DND-41 (cell line): ENCODE measurements at regions not wholly inside any gene's neighbourhood (a gene's known extent, or its start where the extent isn't known, plus 50 kb on each side); places are given as distances from the start of the nearest gene placed in this dataset.

Experiments used
- ATAC-seq: fragments of 200-7000 bp; cut with Tn5 transposase; 3 replicates; pipeline ENCODE4 v1.9.1; 2021; ENCODE audit warnings: low read depth; ENCODE audit not compliant: insufficient read depth
- DNase-seq: peaks from one replicate; pipeline ENCODE4 v3.0.0-alpha.2; 2020
- H2AFZ ChIP-seq: 2 replicates; pipeline ENCODE4 v1.6.0; 2012; ENCODE audit warnings: low read depth, low read length
- H3K27ac ChIP-seq: 2 replicates; pipeline ENCODE4 v1.5.1; 2012; ENCODE audit warnings: low read length, inconsistent platforms
- H3K27me3 ChIP-seq: fragments of 200-600 bp; sonication (generic); 2 replicates; pipeline ENCODE4 v1.6.0; 2012; ENCODE audit warnings: low read length, mild to moderate bottlenecking, inconsistent platforms; ENCODE audit not compliant: insufficient read depth, poor library complexity
- H3K36me3 ChIP-seq: 2 replicates; pipeline ENCODE4 v1.5.1; 2012; ENCODE audit warnings: low read length, inconsistent platforms; ENCODE audit not compliant: insufficient read depth
- H3K4me1 ChIP-seq: 2 replicates; pipeline ENCODE4 v1.5.1; 2012; ENCODE audit warnings: mild to moderate bottlenecking, low read length; ENCODE audit not compliant: insufficient read depth
- H3K4me2 ChIP-seq: 2 replicates; pipeline ENCODE4 v1.6.0; 2012; ENCODE audit warnings: mild to moderate bottlenecking, moderate library complexity, low read length, inconsistent platforms; ENCODE audit not compliant: insufficient read depth
- H3K4me3 ChIP-seq, 2 experiments: fragments of 200-600 bp in 1 of 2; shearing (Covaris generic) in 1 of 2; 2 replicates each; pipeline ENCODE4 v1.5.1; 2012 to 2016; ENCODE audit warnings: inconsistent platforms in 2 of 2, low read length in 2 of 2, mild to moderate bottlenecking in 2 of 2, low read depth in 1 of 2, moderate library complexity in 1 of 2
- H3K79me2 ChIP-seq: 2 replicates; pipeline ENCODE4 v1.6.0; 2012; ENCODE audit warnings: low read length, inconsistent platforms; ENCODE audit not compliant: insufficient read depth
- H3K9ac ChIP-seq: 2 replicates; pipeline ENCODE4 v1.6.0; 2012; ENCODE audit warnings: low read depth, mild to moderate bottlenecking, inconsistent platforms, low read length, moderate library complexity
- H3K9me3 ChIP-seq: 2 replicates; pipeline ENCODE4 v1.5.1; 2012; ENCODE audit warnings: low read length, moderate library complexity, mild to moderate bottlenecking, inconsistent platforms; ENCODE audit not compliant: insufficient read depth, severe bottlenecking
- H4K20me1 ChIP-seq: 2 replicates; pipeline ENCODE4 v1.6.0; 2012; ENCODE audit warnings: low read length; ENCODE audit not compliant: insufficient read depth
- EZH2 ChIP-seq: IDR thresholded peaks from 3 replicates; pipeline ENCODE4 v1.6.1; 2012; ENCODE audit warnings: borderline replicate concordance, low read depth, mild to moderate bottlenecking, moderate library complexity, low read length, inconsistent platforms; ENCODE audit not compliant: severe bottlenecking
- TF ChIP-seq, protein P1 (sequence below): IDR thresholded peaks from 2 replicates; pipeline ENCODE4 v1.5.1; 2012; ENCODE audit warnings: borderline replicate concordance, low read length, moderate library complexity, mild to moderate bottlenecking; ENCODE audit not compliant: poor library complexity, severe bottlenecking; ENCODE audit errors: extremely low read depth

DNA sequence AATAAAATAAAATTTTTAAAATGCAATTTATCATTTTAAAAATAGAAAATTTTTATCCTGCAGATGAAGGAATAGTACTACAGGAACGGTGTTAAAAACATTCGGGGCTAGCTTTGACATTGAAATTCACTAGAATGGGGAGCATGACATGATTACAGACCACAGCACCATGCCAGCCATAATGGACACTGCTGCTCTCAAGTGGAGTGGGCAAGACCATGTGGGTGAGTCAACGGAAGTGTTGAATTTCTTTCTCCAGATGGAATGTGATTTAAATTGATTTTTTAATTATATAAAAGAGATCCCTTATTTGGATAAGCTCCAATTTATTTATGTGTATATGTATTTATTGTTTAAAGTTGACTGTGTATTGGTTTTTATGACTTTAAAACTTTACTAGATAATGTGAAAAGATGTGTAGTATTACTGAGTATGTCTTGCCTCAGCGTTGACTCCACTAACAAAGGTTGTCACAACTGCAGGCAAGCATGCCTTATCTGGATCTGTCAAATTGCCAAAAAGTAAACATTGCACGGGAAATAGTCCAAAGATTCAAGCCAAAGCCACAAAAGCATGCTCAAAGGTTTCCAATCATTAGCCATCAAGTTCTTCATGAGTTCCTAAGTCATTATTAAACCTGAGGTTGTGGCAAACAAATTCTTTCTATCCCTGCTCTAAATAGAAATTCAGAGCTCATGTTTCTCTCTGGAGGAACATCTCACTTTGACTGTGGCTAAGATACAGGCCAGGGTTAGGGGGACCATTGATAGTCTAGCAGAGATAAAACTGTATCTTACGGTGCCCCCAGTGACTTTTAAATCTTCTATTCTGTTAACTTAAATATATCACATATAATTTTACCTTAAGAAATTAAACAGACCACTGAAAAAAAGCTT is 536.9 kb downstream of the TMX3 start:
- Histone ChIP-seq H3K27me3 (no peaks in the 10 kb centered on the region), H3K4me2 (no peak overlapping the region), H3K36me3 (no peaks in the 10 kb centered on the region), H4K20me1 (no peaks in the 10 kb centered on the region), H3K9ac (no peak overlapping the region), H2AFZ (no peak overlapping the region), H3K79me2 (no peaks in the 10 kb centered on the region), H3K4me1 (no peaks in the 10 kb centered on the region), H3K4me3 (no peak overlapping the region), H3K9me3 (no peaks in the 10 kb centered on the region), H3K27ac (no peak overlapping the region)
- ATAC-seq (no peak), DNase-seq (no peak)
- TF ChIP-seq EZH2: no peak
- TF ChIP-seq, protein P1, sequence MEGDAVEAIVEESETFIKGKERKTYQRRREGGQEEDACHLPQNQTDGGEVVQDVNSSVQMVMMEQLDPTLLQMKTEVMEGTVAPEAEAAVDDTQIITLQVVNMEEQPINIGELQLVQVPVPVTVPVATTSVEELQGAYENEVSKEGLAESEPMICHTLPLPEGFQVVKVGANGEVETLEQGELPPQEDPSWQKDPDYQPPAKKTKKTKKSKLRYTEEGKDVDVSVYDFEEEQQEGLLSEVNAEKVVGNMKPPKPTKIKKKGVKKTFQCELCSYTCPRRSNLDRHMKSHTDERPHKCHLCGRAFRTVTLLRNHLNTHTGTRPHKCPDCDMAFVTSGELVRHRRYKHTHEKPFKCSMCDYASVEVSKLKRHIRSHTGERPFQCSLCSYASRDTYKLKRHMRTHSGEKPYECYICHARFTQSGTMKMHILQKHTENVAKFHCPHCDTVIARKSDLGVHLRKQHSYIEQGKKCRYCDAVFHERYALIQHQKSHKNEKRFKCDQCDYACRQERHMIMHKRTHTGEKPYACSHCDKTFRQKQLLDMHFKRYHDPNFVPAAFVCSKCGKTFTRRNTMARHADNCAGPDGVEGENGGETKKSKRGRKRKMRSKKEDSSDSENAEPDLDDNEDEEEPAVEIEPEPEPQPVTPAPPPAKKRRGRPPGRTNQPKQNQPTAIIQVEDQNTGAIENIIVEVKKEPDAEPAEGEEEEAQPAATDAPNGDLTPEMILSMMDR: no peak

DNA sequence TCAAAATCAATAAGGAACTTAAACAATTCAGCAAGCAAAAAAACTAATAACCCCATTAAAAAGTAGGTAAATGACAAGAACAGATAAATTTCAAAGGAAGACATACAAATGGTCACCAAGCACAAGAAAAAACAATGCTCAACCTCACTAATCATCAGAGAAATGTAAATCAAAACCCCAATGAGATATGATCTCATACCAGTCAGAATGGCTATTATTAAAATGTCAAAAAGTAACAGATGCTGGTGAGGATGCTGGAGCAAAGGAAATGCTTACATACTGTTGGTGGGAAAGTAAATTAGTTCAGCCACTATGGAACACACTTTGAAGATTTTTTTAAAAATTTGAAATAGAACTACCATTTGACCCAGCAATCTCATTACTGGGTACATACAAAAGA is 538.0 kb downstream of the TMX3 start:
- no peak for ATAC-seq
- no peak overlapping the region for H3K4me2 ChIP-seq
- no peaks in the 10 kb centered on the region for H4K20me1 ChIP-seq

DNA sequence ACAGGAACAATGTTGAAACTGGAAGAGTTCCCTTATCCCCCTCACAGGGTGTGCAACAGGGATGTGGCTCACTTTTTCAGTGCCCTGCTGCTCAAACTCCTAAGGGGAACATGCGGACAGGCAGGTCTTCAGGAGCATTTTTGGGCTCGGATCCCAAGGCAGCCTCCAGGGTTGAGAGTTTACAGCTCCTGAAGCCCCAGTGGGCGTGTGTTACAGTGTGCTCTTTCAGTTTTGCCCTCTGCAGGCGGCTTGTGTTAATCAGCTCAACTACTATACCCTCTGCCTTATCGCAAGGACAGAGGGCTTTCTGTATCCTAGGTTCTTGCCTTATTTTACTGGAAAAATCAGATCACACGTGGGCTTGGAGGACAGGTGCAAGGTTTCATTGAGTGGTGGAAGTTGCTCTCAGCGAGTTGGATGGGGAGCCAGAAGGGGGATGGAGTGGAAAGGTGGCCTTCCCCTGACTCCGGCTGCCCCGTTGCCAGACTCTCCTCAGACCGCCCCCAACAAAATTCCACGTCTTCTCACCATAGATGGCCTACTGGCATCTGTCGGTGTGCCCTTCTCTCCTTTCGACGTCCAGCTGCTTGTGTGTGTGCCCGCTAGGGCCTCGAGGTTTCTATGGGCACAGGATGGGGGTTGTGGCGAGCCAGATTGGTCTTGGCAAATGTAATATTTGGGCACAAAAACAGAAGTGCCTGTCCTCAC is 541.9 kb downstream of the TMX3 start:
- no peaks in the 10 kb centered on the region for H3K36me3 ChIP-seq
- no peaks in the 10 kb centered on the region for H3K27me3 ChIP-seq
- ATAC-seq: no peak
- no peaks in the 10 kb centered on the region for H3K4me1 ChIP-seq
- H3K4me3 ChIP-seq: no peak overlapping the region
- no peak for TF ChIP-seq EZH2
- TF ChIP-seq, protein P1: no peak
- H3K9ac ChIP-seq: no peak overlapping the region
- no peak overlapping the region for H2AFZ ChIP-seq
- H3K27ac ChIP-seq: no peak overlapping the region
- H3K9me3 ChIP-seq: no peaks in the 10 kb centered on the region
- H4K20me1 ChIP-seq: no peaks in the 10 kb centered on the region
- no peak for DNase-seq
- no peak overlapping the region for H3K4me2 ChIP-seq
- H3K79me2 ChIP-seq: no peaks in the 10 kb centered on the region

More for the DNA sequence above, 538.0 kb downstream of the TMX3 start:
- Histone ChIP-seq H3K27me3 (no peaks in the 10 kb centered on the region), H3K4me1 (no peaks in the 10 kb centered on the region), H3K9ac (no peak overlapping the region), H3K27ac (no peak overlapping the region), H3K36me3 (no peaks in the 10 kb centered on the region), H2AFZ (no peak overlapping the region), H3K79me2 (no peaks in the 10 kb centered on the region), H3K4me3 (no peak overlapping the region), H3K9me3 (no peaks in the 10 kb centered on the region)
- TF ChIP-seq, protein P1: no peak
- no peak for TF ChIP-seq EZH2
- DNase-seq: no peak
